ENCODE measurements at regions not wholly inside any gene's neighbourhood (a gene's known extent, or its start where the extent isn't known, plus 50 kb on each side); places are given as distances from the start of the nearest gene placed in this dataset.

DNA sequence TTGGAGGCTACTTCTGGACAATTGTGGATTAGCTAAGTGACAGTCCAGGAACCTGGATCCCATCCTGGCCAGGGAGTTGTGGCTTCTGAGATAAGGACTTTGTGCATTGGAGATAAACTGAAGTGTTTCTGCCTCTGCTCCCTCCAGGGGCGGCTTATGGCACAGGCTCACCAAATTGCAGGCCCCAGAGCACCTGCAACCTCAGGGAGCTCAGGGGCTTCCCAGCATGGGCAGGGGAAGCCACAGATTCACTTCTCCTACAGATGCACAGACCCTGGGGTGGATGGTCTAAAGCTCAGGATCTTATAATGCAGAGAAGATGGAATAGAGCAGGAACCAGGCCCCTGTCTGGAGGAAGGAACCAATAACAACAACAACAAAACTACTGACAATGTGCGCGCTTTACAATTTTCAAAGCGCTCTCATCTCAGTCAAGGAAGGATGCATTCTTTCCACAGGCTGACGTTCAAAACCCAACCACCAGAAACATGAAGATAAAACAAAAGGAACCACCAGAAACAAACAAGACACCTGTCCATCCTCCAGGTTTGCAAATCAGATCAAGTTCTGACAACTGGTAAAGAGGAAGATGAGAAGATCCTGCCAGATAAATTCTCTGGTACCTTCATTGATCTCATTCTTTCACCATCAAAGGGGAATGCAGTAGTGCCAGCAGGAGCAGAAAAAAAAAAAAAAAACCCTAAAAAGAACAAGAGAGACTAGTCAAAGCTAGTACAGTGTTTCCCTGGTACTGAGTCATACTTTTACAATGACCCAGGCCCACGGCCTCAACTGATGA lies 121.0 kb upstream of the IRF2BP2 start (continued):
- TF ChIP-seq ZNF605 (CRISPR knock-in tag; IDR thresholded peaks at IDR 0.05) (0 out of 2 replicates have a peak, but pooled peaks have one; percentile 52), REXO4 (CRISPR knock-in tag; IDR thresholded peaks at IDR 0.05; ENCODE audit: borderline replicate concordance) (no peak), STAG1 (CRISPR knock-in tag; IDR thresholded peaks at IDR 0.05) (peak; percentile 35; the same call in 1 of the 2 replicates), SPEN (CRISPR knock-in tag; IDR thresholded peaks at IDR 0.05; ENCODE audit: low read depth) (0 out of 2 replicates have a peak, but pooled peaks have one; percentile 8)

DNA sequence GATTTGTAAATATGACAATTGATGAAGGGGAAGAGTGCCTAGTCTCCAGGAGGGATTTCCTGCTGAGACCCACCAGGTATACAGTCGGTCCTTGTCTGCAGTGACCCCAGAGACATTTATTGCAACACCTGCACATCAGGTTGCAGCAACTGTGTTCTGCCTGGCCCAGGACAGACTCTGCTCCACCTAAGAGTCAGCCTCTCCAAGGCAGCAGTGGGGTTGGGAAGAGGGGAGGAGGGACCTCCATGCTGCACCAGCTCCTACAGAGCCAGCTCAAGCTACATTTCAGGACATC lies 120.4 kb upstream of the IRF2BP2 start:
- CTCF ChIA-PET (ENCODE audit: low intra/inter-chr PET ratio, low total read pairs), result no interaction called here
- no peak for DNase-seq (ENCODE audit: low spot score)
- no peak for FAIRE-seq
- Histone ChIP-seq H3K27ac (ENCODE audit: extremely low read length, insufficient read depth, low read length) (peak overlapping the region; percentile 36), H3K79me2 (ENCODE audit: insufficient read depth, low read length) (peaks cover 11% of the 10 kb centered on the region), H3K4me2 (ENCODE audit: low read depth, low read length) (peak overlapping the region; percentile 13; the same call in 1 of the 2 replicates), H3K36me3 (replicated peaks in 1 of 2; ENCODE audit: control insufficient read depth in 1 of 2, insufficient read depth in 2 of 2, low read length in 2 of 2) (no peaks in the 10 kb centered on the region), H4K20me1 (ENCODE audit: insufficient read depth, low read length) (no peaks in the 10 kb centered on the region), H3K4me1 (ENCODE audit: insufficient read depth, low read length) (peaks cover 96% of the 10 kb centered on the region), H3K4me3 (replicated peaks in 1 of 3; ENCODE audit: insufficient read depth in 1 of 3, low read depth in 2 of 3, low read length in 3 of 3) (no peak overlapping the region), H3K9ac (ENCODE audit: insufficient read depth, low read depth, low read length) (0 out of 2 replicates have a peak overlapping the region, but pooled peaks have one; percentile 20), H2AFZ (ENCODE audit: low read length) (no peak overlapping the region), H3K9me3 (ENCODE audit: low read length) (no peaks in the 10 kb centered on the region), H3K27me3 (ENCODE audit: control insufficient read depth in 1 of 2, insufficient read depth in 2 of 2, low read length in 2 of 2) (no peaks in the 10 kb centered on the region)
- in situ Hi-C loops (cut with HindIII; ENCODE audit: extremely low pct_ligation_motif_present, low pct_unique_long_range_greater_than_20kb) (no loop called here), intact Hi-C loops (cut with micrococcal nuclease; ENCODE audit: unreplicated experiment) (no loop called here)
- BruUV-seq (replicated peaks), result no TSS peak
- no CpG with 5 or more reads among the region's 1 CpG for WGBS (ENCODE audit: low lambda C conversion rate)
- peak; percentile 59 for ATAC-seq
- POLR2A ChIA-PET, result interaction anchor here (1.1 to 1.7 kb wide), 5 partner anchors 9 to 124 kb away, joined by 3 to 14 read pairs (median 4); no protein-coding TSS in a partner anchor
- TF ChIP-seq, protein P1, sequence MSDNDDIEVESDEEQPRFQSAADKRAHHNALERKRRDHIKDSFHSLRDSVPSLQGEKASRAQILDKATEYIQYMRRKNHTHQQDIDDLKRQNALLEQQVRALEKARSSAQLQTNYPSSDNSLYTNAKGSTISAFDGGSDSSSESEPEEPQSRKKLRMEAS (IDR thresholded peaks at IDR 0.05), result no peak
- 0 out of 2 replicates have a peak, but pooled peaks have one; percentile 44 for TF ChIP-seq CCDC6 (CRISPR knock-in tag; IDR thresholded peaks at IDR 0.05)
- no peak for TF ChIP-seq ZNF816 (CRISPR knock-in tag; IDR thresholded peaks at IDR 0.05; ENCODE audit: borderline replicate concordance)
- TF ChIP-seq, protein P2, sequence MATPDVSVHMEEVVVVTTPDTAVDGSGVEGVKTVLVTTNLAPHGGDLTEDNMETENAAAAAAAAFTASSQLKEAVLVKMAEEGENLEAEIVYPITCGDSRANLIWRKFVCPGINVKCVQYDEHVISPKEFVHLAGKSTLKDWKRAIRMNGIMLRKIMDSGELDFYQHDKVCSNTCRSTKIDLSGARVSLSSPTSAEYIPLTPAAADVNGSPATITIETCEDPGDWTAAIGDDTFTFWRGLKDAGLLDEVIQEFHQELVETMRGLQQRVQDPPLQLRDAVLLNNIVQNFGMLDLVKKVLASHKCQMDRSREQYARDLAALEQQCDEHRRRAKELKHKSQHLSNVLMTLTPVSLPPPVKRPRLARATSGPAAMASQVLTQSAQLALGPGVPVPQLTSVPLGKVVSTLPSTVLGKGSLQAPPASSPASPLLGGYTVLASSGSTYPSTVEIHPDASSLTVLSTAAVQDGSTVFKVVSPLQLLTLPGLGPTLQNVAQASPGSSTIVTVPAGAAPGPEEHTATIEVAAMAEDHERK (CRISPR knock-in tag; IDR thresholded peaks at IDR 0.05; ENCODE audit: low read depth), result no peak
- no peak for TF ChIP-seq PCBP1 (IDR thresholded peaks at IDR 0.05; ENCODE audit: borderline replicate concordance, low read depth, low read length)
- TF ChIP-seq ZNF350 (CRISPR knock-in tag; IDR thresholded peaks at IDR 0.05; ENCODE audit: borderline replicate concordance, low read depth), result peak; percentile 33; the same call in 1 of the 2 replicates
- TF ChIP-seq, protein P3, sequence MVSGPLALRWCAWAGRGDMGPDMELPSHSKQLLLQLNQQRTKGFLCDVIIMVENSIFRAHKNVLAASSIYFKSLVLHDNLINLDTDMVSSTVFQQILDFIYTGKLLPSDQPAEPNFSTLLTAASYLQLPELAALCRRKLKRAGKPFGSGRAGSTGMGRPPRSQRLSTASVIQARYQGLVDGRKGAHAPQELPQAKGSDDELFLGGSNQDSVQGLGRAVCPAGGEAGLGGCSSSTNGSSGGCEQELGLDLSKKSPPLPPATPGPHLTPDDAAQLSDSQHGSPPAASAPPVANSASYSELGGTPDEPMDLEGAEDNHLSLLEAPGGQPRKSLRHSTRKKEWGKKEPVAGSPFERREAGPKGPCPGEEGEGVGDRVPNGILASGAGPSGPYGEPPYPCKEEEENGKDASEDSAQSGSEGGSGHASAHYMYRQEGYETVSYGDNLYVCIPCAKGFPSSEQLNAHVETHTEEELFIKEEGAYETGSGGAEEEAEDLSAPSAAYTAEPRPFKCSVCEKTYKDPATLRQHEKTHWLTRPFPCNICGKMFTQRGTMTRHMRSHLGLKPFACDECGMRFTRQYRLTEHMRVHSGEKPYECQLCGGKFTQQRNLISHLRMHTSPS (CRISPR knock-in tag; IDR thresholded peaks at IDR 0.05; ENCODE audit: low read depth), result no peak
- 0 out of 2 replicates have a peak, but pooled peaks have one; percentile 17 for TF ChIP-seq THAP11 (CRISPR knock-in tag; IDR thresholded peaks at IDR 0.05)
- 0 out of 4 replicates have a peak, but pooled peaks of 1 of the 2 experiments have one; percentile 12 for TF ChIP-seq EP300 (IDR thresholded peaks at IDR 0.05; ENCODE audit: low read depth in 2 of 2, low read length in 2 of 2)
- TF ChIP-seq EP300 (CRISPR knock-in tag; IDR thresholded peaks at IDR 0.05; ENCODE audit: borderline replicate concordance), result no peak
- peak; percentile 98 for TF ChIP-seq ZKSCAN8 (CRISPR knock-in tag; IDR thresholded peaks at IDR 0.05; ENCODE audit: borderline replicate concordance)
- peak; percentile 77 for TF ChIP-seq GATAD2A (CRISPR knock-in tag; IDR thresholded peaks at IDR 0.05)
- peak; percentile 27 for TF ChIP-seq MED8 (CRISPR knock-in tag; IDR thresholded peaks at IDR 0.05; ENCODE audit: insufficient replicate concordance)
- TF ChIP-seq CEBPG (CRISPR knock-in tag; IDR thresholded peaks at IDR 0.05), result peak; percentile 94
- no peak for TF ChIP-seq DMAP1 (CRISPR knock-in tag; IDR thresholded peaks at IDR 0.05)
- TF ChIP-seq ZMYM3 (CRISPR knock-in tag; IDR thresholded peaks at IDR 0.05), result 0 out of 2 replicates have a peak, but pooled peaks have one; percentile 18
- TF ChIP-seq NR2F6 (IDR thresholded peaks at IDR 0.05), result peak; percentile 50; the same call in 1 of the 2 replicates
- peak; percentile 71 for TF ChIP-seq NR2F6 (CRISPR knock-in tag; IDR thresholded peaks at IDR 0.05)
